ENCODE measurements at regions not wholly inside any gene's neighbourhood (a gene's known extent, or its start where the extent isn't known, plus 50 kb on each side); places are given as distances from the start of the nearest gene placed in this dataset.

DNA sequence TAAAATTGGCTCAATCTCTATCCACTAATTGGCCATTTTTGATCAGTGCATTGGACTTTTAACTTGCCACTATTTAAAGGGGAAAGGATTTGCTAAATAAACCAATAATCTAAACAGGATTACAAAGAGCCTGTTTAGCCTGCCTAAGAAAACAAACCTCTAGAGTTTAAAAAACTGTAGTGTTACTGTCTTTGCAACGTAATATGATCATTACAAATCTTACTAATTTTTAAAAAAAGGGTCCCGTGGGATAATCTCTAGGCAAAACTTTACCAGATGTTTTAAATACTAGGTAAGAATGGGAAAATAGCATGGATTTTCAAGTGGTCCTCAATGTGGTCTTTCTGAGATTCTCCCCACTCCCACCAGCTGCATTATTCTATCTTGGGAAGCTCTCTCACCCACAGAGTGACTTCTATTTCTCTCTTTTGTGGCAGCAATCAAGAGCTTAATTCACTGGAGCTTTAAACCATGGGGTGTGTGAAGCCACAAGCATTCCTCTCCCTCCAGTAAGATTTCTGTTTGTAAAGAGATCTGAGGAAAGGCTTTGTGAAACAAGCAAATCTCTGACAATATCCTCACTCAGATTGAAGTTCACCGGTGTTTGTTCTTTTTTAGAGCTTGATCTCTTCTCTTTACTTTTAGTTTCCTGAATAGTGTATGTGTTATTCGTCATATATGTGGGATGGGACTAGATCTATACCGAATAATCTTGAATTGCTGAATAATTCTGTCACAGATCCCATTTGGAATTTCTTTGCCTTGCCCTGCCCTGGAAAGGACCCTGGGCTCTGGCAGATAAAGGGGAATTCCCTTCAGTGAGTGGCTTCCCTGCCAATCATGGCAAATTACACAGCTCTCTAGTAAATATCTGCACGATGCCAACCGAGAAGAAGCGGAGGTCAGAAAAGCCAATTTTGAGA is 132.2 kb downstream of the TLR5 start:
- Histone ChIP-seq H3K27ac (ENCODE audit: extremely low read depth, low read depth, low read length) (no peak overlapping the region), H3K9ac (ENCODE audit: insufficient read depth in 1 of 2, low read depth in 2 of 2, low read length in 2 of 2) (no peak overlapping the region), H2AFZ (ENCODE audit: low read depth, low read length) (no peak overlapping the region), H3K27me3 (ENCODE audit: control insufficient read depth in 2 of 2, insufficient read depth in 2 of 2, low read length in 2 of 2) (peaks cover 16 to 25% of the 10 kb centered on the region in 2 experiments), H3K9me3 (replicated peaks; ENCODE audit: control insufficient read depth, insufficient read depth, low read depth, low read length) (no peaks in the 10 kb centered on the region), H3K9me1 (ENCODE audit: control insufficient read depth, insufficient read depth, low read length) (no peaks in the 10 kb centered on the region), H3K79me2 (ENCODE audit: control insufficient read depth, insufficient read depth, low read length) (no peaks in the 10 kb centered on the region), H3K4me2 (ENCODE audit: insufficient read depth, low read length) (no peak overlapping the region), H4K20me1 (replicated peaks; ENCODE audit: control insufficient read depth, insufficient read depth, low read length) (no peaks in the 10 kb centered on the region), H3K4me1 (replicated peaks in 1 of 2; ENCODE audit: control insufficient read depth in 2 of 2, insufficient read depth in 2 of 2, low read length in 2 of 2) (no peaks in the 10 kb centered on the region), H3K4me3 (no peak overlapping the region), H3K36me3 (ENCODE audit: control insufficient read depth, insufficient read depth, low read length) (no peaks in the 10 kb centered on the region)
- BruUV-seq (replicated peaks), result no TSS peak
- ChIA-PET CTCF (ENCODE audit: low intra/inter-chr PET ratio) (no interaction called here), POLR2A (interaction anchor here (1.0 to 1.3 kb wide), 2 partner anchors 8 to 22 kb away, joined by 3 to 4 read pairs; no protein-coding TSS in a partner anchor)
- in situ Hi-C loops (cut with MboI), result no loop called here
- 0% methylated on average over 8 of the region's 8 CpGs for WGBS (ENCODE audit: insufficient coverage, low coverage, missing lambda C conversion rate)
- intact Hi-C loops (cut with micrococcal nuclease), result no loop called here
- ATAC-seq (no peak), DNase-seq (ENCODE audit: extremely low read depth in 1 of 4, low spot score in 3 of 4) (no peak), FAIRE-seq (no peak)
- TF ChIP-seq ZNF134 (CRISPR knock-in tag; conservative IDR thresholded peaks at IDR 0.05) (no peak), EWSR1 (IDR thresholded peaks at IDR 0.05; ENCODE audit: borderline replicate concordance, low read depth, partially characterized antibody) (no peak), SLC30A9 (CRISPR knock-in tag; IDR thresholded peaks at IDR 0.05) (no peak), HDAC8 (tag; IDR thresholded peaks at IDR 0.05) (no peak), ZFX (CRISPR knock-in tag; IDR thresholded peaks at IDR 0.05) (no peak), MIER1 (IDR thresholded peaks at IDR 0.05; ENCODE audit: low read depth) (no peak), ZNF165 (CRISPR knock-in tag; IDR thresholded peaks at IDR 0.05; ENCODE audit: borderline replicate concordance) (no peak), TSC22D4 (tag; IDR thresholded peaks at IDR 0.05) (no peak), RBFOX2 (IDR thresholded peaks at IDR 0.05; ENCODE audit: low read depth, low read length) (no peak), ZNF175 (CRISPR knock-in tag; IDR thresholded peaks at IDR 0.05; ENCODE audit: low read depth) (no peak), KAT2B (IDR thresholded peaks at IDR 0.05; ENCODE audit: low read depth, low read length) (no peak), RUNX1 (IDR thresholded peaks at IDR 0.05; ENCODE audit: low read depth) (no peak), TBL1XR1 (IDR thresholded peaks at IDR 0.05; ENCODE audit: low read length in 2 of 2) (no peak), EGR1 (conservative IDR thresholded peaks at IDR 0.05) (no peak), ZNF436 (CRISPR knock-in tag; IDR thresholded peaks at IDR 0.05) (no peak), SMC3 (conservative IDR thresholded peaks at IDR 0.05; ENCODE audit: insufficient read depth, low read depth, low read length) (no peak), XRCC5 (IDR thresholded peaks at IDR 0.05; ENCODE audit: low read depth, low read length) (no peak)
- TF ChIP-seq, protein P1, sequence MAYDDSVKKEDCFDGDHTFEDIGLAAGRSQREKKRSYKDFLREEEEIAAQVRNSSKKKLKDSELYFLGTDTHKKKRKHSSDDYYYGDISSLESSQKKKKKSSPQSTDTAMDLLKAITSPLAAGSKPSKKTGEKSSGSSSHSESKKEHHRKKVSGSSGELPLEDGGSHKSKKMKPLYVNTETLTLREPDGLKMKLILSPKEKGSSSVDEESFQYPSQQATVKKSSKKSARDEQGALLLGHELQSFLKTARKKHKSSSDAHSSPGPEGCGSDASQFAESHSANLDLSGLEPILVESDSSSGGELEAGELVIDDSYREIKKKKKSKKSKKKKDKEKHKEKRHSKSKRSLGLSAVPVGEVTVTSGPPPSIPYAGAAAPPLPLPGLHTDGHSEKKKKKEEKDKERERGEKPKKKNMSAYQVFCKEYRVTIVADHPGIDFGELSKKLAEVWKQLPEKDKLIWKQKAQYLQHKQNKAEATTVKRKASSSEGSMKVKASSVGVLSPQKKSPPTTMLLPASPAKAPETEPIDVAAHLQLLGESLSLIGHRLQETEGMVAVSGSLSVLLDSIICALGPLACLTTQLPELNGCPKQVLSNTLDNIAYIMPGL (CRISPR knock-in tag; IDR thresholded peaks at IDR 0.05), result no peak
- TF ChIP-seq, protein P2, sequence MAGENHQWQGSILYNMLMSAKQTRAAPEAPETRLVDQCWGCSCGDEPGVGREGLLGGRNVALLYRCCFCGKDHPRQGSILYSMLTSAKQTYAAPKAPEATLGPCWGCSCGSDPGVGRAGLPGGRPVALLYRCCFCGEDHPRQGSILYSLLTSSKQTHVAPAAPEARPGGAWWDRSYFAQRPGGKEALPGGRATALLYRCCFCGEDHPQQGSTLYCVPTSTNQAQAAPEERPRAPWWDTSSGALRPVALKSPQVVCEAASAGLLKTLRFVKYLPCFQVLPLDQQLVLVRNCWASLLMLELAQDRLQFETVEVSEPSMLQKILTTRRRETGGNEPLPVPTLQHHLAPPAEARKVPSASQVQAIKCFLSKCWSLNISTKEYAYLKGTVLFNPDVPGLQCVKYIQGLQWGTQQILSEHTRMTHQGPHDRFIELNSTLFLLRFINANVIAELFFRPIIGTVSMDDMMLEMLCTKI (IDR thresholded peaks at IDR 0.05; ENCODE audit: partially characterized antibody), result no peak
